ENCODE measurements at regions not wholly inside any gene's neighbourhood (a gene's known extent, or its start where the extent isn't known, plus 50 kb on each side); places are given as distances from the start of the nearest gene placed in this dataset.

DNA sequence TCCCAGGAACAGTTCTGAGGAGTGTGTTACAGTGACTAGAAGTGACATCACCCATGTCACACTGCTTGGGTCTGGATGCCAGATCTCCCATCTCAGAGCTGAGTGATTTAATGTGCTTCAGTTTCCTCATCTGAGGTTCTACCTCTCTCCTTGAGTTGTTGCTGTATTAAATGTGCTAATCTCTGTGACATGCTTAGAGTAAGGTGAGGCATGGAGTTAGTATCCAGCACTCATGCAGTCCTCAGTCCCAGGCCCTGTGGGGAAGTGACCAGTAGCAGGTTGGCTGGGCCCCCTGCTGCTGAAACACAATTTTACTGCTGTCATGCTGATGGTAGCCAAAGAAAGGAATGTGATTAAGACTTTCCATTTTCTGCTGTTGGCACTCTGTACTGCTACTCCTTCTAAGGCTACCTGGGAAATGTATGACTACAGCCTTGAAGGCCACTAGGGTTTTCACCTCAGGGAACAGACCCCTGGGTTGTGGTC lies 639.6 kb downstream of the MID1IP1 start:
- Mint-ChIP-seq H3K27ac (ENCODE audit: unreplicated experiment) (no peak overlapping the region), H3K27me3 (ENCODE audit: insufficient read depth, unreplicated experiment) (no peaks in the 10 kb centered on the region), H3K4me1 (ENCODE audit: low read depth, unreplicated experiment) (no peaks in the 10 kb centered on the region), H3K9me3 (ENCODE audit: unreplicated experiment) (no peaks in the 10 kb centered on the region), H3K36me3 (ENCODE audit: insufficient read depth, unreplicated experiment) (no peaks in the 10 kb centered on the region), H3K4me3 (ENCODE audit: unreplicated experiment) (no peak overlapping the region)
- ChIA-PET CTCF (no interaction called here), POLR2A (no interaction called here)
- Histone ChIP-seq H3K9me3 (no peaks in the 10 kb centered on the region), H3K36me3 (ENCODE audit: control insufficient read depth, insufficient read depth, low read length) (no peaks in the 10 kb centered on the region), H3K27me3 (replicated peaks; ENCODE audit: control insufficient read depth, insufficient read depth, low read length) (no peaks in the 10 kb centered on the region), H3K4me1 (no peaks in the 10 kb centered on the region), H3K4me3 (ENCODE audit: low read depth, low read length) (no peak overlapping the region)
- TF ChIP-seq, protein P1, sequence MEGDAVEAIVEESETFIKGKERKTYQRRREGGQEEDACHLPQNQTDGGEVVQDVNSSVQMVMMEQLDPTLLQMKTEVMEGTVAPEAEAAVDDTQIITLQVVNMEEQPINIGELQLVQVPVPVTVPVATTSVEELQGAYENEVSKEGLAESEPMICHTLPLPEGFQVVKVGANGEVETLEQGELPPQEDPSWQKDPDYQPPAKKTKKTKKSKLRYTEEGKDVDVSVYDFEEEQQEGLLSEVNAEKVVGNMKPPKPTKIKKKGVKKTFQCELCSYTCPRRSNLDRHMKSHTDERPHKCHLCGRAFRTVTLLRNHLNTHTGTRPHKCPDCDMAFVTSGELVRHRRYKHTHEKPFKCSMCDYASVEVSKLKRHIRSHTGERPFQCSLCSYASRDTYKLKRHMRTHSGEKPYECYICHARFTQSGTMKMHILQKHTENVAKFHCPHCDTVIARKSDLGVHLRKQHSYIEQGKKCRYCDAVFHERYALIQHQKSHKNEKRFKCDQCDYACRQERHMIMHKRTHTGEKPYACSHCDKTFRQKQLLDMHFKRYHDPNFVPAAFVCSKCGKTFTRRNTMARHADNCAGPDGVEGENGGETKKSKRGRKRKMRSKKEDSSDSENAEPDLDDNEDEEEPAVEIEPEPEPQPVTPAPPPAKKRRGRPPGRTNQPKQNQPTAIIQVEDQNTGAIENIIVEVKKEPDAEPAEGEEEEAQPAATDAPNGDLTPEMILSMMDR (IDR thresholded peaks at IDR 0.05; ENCODE audit: insufficient read depth in 1 of 2, low read depth in 1 of 2, low read length in 1 of 2, severe bottlenecking in 1 of 2, unreplicated experiment in 1 of 2): no peak
- BruUV-seq (replicated peaks): no TSS peak
- no peak for DNase-seq
- intact Hi-C loops (cut with micrococcal nuclease; ENCODE audit: unreplicated experiment): no loop called here

DNA sequence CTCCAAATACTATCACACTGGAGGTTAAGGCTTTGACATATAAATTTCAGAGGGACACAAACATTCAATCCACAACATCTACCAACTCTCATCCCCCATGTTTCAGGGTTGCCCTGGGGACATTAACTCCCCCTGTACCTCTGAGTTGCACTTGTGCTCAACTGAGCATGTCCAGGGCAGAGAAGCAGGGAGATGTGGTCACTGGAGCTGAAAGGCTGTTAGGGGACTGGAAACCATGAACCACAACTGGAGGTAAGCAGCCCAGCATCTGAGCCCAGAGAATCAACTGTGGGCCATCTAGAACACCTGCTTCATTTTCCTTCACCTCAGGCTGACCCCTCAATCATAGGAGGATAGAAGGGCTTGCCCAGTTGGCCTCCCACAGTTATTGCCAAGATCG lies 641.1 kb downstream of the MID1IP1 start:
- Histone ChIP-seq H3K27me3 (replicated peaks; ENCODE audit: control insufficient read depth, insufficient read depth, low read length) (no peaks in the 10 kb centered on the region), H3K36me3 (ENCODE audit: control insufficient read depth, insufficient read depth, low read length) (no peaks in the 10 kb centered on the region), H3K9me3 (no peaks in the 10 kb centered on the region), H3K4me1 (no peaks in the 10 kb centered on the region), H3K4me3 (ENCODE audit: low read depth, low read length) (no peak overlapping the region)
- Mint-ChIP-seq H3K36me3 (ENCODE audit: insufficient read depth, unreplicated experiment) (no peaks in the 10 kb centered on the region), H3K9me3 (ENCODE audit: unreplicated experiment) (no peaks in the 10 kb centered on the region), H3K27ac (ENCODE audit: unreplicated experiment) (no peak overlapping the region), H3K4me3 (ENCODE audit: unreplicated experiment) (no peak overlapping the region), H3K4me1 (ENCODE audit: low read depth, unreplicated experiment) (no peaks in the 10 kb centered on the region), H3K27me3 (ENCODE audit: insufficient read depth, unreplicated experiment) (no peaks in the 10 kb centered on the region)
- BruUV-seq (replicated peaks): no TSS peak
- ChIA-PET CTCF (no interaction called here), POLR2A (no interaction called here)
- intact Hi-C loops (cut with micrococcal nuclease; ENCODE audit: unreplicated experiment): no loop called here
- no peak for DNase-seq
- TF ChIP-seq, protein P1 (IDR thresholded peaks at IDR 0.05; ENCODE audit: insufficient read depth in 1 of 2, low read depth in 1 of 2, low read length in 1 of 2, severe bottlenecking in 1 of 2, unreplicated experiment in 1 of 2): no peak

DNA sequence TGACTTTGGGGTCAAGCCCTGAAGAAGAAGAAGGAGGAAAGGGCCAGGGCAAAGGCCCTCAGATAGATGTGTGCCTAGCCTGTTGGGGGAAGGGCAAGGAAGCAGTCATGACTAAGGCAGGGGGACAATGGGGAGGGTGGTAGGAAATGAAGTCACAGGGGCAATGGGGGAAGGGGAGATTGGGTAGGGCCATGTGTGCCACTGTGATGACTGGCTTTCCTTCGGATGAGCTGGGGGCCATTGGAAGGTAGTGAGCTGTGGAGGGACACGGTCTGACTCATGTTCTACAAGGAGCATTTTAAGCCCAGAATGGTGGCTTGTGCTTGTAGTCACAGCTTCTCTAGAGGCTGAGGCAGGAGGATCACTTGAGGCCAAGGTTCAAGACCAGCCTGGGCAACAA lies 642.0 kb downstream of the MID1IP1 start:
- no peak for DNase-seq
- Mint-ChIP-seq H3K36me3 (ENCODE audit: insufficient read depth, unreplicated experiment) (no peaks in the 10 kb centered on the region), H3K4me1 (ENCODE audit: low read depth, unreplicated experiment) (no peaks in the 10 kb centered on the region), H3K9me3 (ENCODE audit: unreplicated experiment) (no peaks in the 10 kb centered on the region), H3K27me3 (ENCODE audit: insufficient read depth, unreplicated experiment) (no peaks in the 10 kb centered on the region), H3K4me3 (ENCODE audit: unreplicated experiment) (no peak overlapping the region), H3K27ac (ENCODE audit: unreplicated experiment) (no peak overlapping the region)
- ChIA-PET CTCF (no interaction called here), POLR2A (no interaction called here)
- intact Hi-C loops (cut with micrococcal nuclease; ENCODE audit: unreplicated experiment): no loop called here
- Histone ChIP-seq H3K27me3 (replicated peaks; ENCODE audit: control insufficient read depth, insufficient read depth, low read length) (no peaks in the 10 kb centered on the region), H3K4me1 (no peaks in the 10 kb centered on the region), H3K36me3 (ENCODE audit: control insufficient read depth, insufficient read depth, low read length) (no peaks in the 10 kb centered on the region), H3K9me3 (no peaks in the 10 kb centered on the region), H3K4me3 (ENCODE audit: low read depth, low read length) (no peak overlapping the region)
- TF ChIP-seq, protein P1 (IDR thresholded peaks at IDR 0.05; ENCODE audit: insufficient read depth in 1 of 2, low read depth in 1 of 2, low read length in 1 of 2, severe bottlenecking in 1 of 2, unreplicated experiment in 1 of 2): no peak
- no TSS peak for BruUV-seq (replicated peaks)

All from Caco-2 (cell line).